ENCODE measurements at regions not wholly inside any gene's neighbourhood (a gene's known extent, or its start where the extent isn't known, plus 50 kb on each side); places are given as distances from the start of the nearest gene placed in this dataset.
"Not testable (repeated sequence)": the region's sequence is repeated elsewhere in the genome, so short reads cannot be mapped to it uniquely, and the experiment has no call there.

- not testable (repeated sequence) for DNase-seq
Observed at GRCh38 chr6:78676069-78677007, 191.0 kb upstream of the IRAK1BP1 start.

DNA sequence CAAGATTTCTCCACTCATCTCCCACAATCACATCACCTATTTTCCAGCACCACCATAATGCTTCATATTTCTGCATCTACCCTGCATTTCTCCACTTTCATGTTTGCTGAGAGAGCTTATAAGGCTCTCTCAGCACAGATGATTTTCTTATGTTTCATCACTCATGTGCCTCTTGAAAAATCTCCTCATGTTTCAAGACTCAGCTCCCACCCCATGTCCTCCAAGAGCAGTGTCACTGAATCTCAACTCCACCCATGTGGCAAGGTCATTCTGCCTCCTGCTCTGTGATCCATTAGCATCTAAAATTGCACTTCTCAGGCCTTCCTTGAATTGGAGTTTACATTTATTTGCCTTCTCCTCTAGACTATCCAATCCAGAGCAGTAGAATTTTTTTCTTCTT, 178.7 kb upstream of the IRAK1BP1 start:
- no peak for DNase-seq

DNA sequence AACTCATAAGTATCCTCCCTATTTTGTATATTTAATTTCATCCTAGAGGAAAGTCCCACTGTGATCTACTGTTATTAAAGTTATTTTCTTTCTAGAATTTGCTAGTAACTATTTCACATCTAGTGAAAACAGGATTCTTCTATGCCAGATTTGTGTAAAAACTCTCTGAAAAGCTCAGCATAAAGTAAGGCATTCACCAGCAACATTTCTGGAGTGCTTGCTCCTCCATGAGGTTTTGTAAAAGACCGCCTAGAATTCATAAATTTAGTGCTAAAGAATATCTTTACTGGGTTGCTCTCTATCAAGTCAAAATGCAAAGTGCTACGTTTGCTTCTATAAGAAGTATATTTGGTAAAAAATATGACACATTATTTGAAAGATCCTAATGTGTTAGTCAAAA, 173.5 kb upstream of the IRAK1BP1 start:
- DNase-seq: no peak

- not testable (repeated sequence) for DNase-seq
Observed at GRCh38 chr6:78694628-78695027, 172.7 kb upstream of the IRAK1BP1 start.

DNA sequence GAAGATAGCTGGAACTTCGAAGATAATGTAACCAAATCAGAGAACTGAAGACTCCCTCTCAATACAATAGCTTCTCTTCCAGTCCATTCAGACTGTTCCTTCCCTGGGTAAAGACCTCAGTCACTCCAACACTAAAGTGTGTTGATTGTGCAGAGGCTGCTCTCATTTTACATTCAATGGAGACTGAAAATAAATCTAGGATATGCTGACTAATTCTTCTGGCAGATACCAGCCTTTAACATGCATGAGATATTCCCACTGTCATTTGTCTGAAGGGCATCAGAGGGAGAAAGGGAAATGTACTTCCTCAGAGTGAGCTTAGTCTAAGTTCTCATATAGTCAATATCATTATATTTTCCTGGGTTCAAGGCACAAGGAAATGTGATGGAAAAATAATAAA, 166.4 kb upstream of the IRAK1BP1 start:
- no peak for DNase-seq

GRCh38 chr6:78701407-78701806, 165.9 kb upstream of the IRAK1BP1 start:
- DNase-seq: no peak

DNA sequence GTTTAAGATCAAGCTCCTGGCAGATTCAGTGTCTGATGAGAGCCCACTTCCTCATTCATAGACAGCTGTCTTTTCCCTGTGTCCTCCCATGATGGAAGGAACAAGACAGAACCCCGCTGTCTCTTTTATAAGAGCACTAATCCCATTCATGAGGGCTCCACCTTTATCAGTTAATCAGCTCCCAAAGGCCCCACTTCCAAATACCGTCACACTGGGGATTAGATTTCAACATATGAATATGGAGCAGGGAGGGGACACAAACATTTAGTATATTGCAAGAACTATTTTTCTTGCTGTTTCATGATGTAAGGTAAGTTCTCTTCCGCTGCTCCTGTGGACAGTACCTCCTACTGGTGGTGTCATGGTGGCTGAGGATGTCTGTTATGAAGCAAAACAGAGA, 158.3 kb upstream of the IRAK1BP1 start:
- no peak for DNase-seq

- DNase-seq: no peak
Observed at GRCh38 chr6:78713564-78713963, 153.8 kb upstream of the IRAK1BP1 start.

GRCh38 chr6:78744144-78744543, 123.2 kb upstream of the IRAK1BP1 start:
- no peak for DNase-seq

DNA sequence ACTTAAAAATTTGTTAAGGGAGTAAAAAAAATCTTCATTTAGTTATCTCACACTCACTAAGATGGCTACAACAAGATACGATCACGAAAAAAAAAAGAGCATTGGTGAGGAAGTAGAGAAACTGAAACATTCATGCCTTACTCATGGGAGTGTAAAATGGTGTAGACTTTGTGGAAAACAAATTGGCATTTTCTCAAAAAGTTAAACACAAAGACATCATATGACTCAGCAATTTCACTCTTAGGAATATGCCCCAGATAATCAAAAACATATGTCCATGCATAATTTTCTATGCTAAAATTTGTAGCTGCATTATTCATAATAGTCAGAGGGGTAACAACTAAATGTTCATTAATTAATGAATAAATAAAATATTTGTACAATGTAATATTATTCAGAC, 120.9 kb upstream of the IRAK1BP1 start:
- no peak for DNase-seq

GRCh38 chr6:78749326-78749725, 118.0 kb upstream of the IRAK1BP1 start:
- no peak for DNase-seq

DNA sequence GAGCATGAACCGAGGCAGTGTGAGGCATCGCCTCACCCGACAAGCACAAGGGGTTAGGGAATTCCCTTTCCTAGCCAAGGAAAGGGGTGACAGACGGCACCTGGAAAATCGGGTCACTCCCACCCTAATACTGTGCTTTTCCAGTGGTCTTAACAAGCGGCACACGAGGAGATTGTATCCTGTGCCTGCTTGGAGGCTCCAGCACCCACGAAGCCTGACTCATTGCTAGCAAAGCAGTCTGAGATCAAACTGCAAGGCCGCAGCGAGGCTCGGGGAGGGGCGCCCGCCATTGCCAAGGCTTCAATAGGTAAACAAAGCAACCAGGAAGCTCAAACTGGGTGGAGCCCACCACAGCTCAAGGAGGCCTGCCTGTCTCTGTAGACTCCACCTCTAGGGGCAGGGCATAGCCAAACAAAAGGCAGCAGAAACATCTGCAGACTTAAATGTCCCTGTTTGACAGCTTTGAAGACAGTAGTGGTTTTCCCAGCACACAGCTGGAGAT, 109.0 kb upstream of the IRAK1BP1 start:
- not testable (repeated sequence) for DNase-seq

DNA sequence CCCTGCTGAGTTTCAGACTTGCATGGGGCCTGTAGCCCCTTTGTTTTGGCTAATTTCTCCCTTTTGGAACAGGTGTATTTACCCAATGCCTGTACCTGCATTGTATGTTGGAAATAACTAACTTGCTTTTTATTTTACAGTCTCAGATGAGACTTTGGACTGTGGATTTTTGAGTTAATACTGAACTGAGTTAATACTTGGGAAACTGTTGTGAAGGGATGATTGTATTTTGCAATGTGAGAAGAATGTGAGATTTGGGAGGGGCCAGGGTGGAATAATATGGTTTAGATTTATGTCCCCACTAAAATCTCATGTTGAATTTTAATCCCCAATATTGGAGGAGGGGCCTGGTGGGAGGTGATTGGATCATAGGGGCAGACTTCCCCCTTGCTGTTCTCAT, 99.1 kb upstream of the IRAK1BP1 start:
- no peak for DNase-seq

DNA sequence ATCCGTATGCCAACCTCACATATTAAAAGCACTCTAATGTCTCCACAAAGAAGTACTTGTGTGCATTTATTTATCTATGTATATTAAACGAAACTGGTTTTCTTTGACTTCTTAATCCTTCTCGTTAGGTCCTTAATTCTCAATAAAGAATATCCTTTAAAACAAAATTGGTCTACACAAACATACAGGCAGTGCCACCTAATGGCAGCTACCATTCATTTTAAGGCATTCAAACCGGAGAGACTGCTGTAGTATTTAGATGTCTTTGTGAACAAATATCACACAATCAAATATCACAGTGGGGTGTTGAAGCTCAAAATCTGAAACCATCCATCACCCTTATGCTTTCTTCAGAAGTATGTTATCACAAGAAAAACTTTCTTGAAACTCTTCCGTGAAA, 96.6 kb upstream of the IRAK1BP1 start:
- no peak for DNase-seq

- no peak for DNase-seq
Observed at GRCh38 chr6:78771586-78771985, 95.8 kb upstream of the IRAK1BP1 start.

DNA sequence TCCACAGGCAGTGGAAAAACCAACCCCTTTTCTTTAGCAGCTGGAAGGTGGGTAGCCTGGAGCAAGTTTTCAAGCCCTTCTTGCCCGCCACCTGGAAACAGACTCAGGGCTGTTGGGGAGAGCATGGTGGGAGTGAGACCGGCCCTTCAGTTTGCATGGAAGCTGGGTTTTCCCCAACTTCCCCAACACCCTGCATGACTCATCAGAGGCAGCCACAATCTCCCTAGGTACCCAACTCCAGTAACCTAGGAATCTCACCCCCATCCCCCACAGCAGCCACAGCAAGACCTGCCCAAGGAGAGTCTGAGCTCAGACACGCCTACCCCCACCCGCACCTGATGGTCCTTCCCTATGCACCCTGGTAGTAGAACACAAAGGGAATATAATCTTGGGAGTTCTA, 86.3 kb upstream of the IRAK1BP1 start:
- DNase-seq: no peak

GRCh38 chr6:78783366-78783765, 84.0 kb upstream of the IRAK1BP1 start:
- not testable (repeated sequence) for DNase-seq

GRCh38 chr6:78797270-78797669, 70.1 kb upstream of the IRAK1BP1 start:
- DNase-seq: no peak

DNA sequence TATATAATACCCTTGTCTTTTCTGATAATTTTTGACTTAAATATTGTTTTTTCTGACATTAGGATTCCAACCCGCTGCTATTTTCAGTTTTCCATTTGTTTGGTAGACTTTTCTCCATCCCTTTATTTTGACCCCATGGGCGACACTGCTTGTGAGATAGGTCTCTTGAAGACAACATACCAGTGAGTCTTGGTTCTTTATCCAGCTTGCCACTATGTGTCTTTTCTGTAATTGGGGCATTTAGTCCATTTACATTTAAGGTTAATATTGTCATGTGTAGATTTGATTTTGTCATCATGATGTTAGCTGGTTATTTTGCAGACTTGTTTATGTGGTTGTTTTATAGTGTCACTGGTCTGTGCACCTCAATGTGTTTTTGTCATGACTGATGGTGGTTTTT, 67.7 kb upstream of the IRAK1BP1 start:
- no peak for DNase-seq

- not testable (repeated sequence) for DNase-seq
Observed at GRCh38 chr6:78806792-78807191, 60.6 kb upstream of the IRAK1BP1 start.

GRCh38 chr6:78807655-78808355, 59.5 kb upstream of the IRAK1BP1 start:
- DNase-seq: not testable (repeated sequence)

GRCh38 chr6:78808356-78808891, 58.9 kb upstream of the IRAK1BP1 start:
- DNase-seq: no peak

- DNase-seq: no peak
Observed at GRCh38 chr6:78808933-78809332, 58.4 kb upstream of the IRAK1BP1 start.

- DNase-seq: peak; percentile 85
Observed at GRCh38 chr6:78810146-78810545, 57.2 kb upstream of the IRAK1BP1 start.

Data from NCI-H748 treated with DMSO at 0.1 percent for 48 hours (cell line).